ENCODE measurements at regions not wholly inside any gene's neighbourhood (a gene's known extent, or its start where the extent isn't known, plus 50 kb on each side); places are given as distances from the start of the nearest gene placed in this dataset.

- Histone ChIP-seq H3K9me3 (replicated peaks; ENCODE audit: control insufficient read depth, insufficient read depth, low read depth, low read length) (no peaks in the 10 kb centered on the region; the same call in 1 of the 2 replicates), H3K4me1 (replicated peaks in 1 of 2; ENCODE audit: control insufficient read depth in 2 of 2, insufficient read depth in 2 of 2, low read length in 2 of 2) (no peaks in the 10 kb centered on the region), H3K27ac (ENCODE audit: extremely low read depth, low read depth, low read length) (no peak overlapping the region), H3K36me3 (ENCODE audit: control insufficient read depth, insufficient read depth, low read length) (no peaks in the 10 kb centered on the region), H3K27me3 (ENCODE audit: control insufficient read depth in 2 of 2, insufficient read depth in 2 of 2, low read length in 2 of 2) (no peaks in the 10 kb centered on the region), H3K79me2 (ENCODE audit: control insufficient read depth, insufficient read depth, low read length) (no peaks in the 10 kb centered on the region), H3K9me1 (ENCODE audit: control insufficient read depth, insufficient read depth, low read length) (no peaks in the 10 kb centered on the region), H3K9ac (ENCODE audit: insufficient read depth in 1 of 2, low read depth in 2 of 2, low read length in 2 of 2) (no peak overlapping the region), H2AFZ (ENCODE audit: low read depth, low read length) (no peak overlapping the region), H4K20me1 (replicated peaks; ENCODE audit: control insufficient read depth, insufficient read depth, low read length) (no peaks in the 10 kb centered on the region), H3K4me2 (ENCODE audit: insufficient read depth, low read length) (no peak overlapping the region), H3K4me3 (no peak overlapping the region)
- in situ Hi-C loops (cut with MboI) (no loop called here), intact Hi-C loops (cut with micrococcal nuclease) (no loop called here)
- ChIA-PET CTCF (ENCODE audit: low intra/inter-chr PET ratio) (no interaction called here), POLR2A (no interaction called here)
- no peak for TF ChIP-seq ZNF778 (CRISPR knock-in tag; IDR thresholded peaks at IDR 0.05)
- BruUV-seq (replicated peaks): no TSS peak
- DNase-seq (ENCODE audit: extremely low read depth in 1 of 4, low spot score in 3 of 4) (no peak), FAIRE-seq (no peak), ATAC-seq (no peak)
- WGBS (ENCODE audit: insufficient coverage, low coverage, missing lambda C conversion rate): 0% methylated on average over 1 of the region's 1 CpG
Measured at GRCh38 chr21:27021801-27022200, 54.9 kb upstream of the ADAMTS5 start.

DNA sequence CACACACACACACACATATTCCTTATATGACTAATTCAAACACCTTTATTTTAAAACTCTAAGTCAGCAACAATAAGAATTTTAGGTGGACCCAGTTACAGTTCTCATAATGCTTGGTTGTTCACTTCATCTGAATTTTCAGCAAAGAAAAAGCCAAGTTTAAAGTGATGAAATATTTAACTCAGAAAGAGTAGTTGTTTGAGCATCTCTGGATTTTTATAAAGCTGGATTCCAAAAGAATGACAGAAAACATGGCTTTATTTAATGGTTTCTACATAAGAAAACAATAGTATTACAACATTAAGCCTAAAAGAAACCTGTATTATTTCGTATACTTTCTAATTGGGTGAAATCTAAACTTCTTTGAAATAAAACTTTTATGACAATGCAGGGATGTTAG, 54.2 kb upstream of the ADAMTS5 start:
- no peaks in the 10 kb centered on the region for H3K4me1 ChIP-seq (replicated peaks in 1 of 2; ENCODE audit: control insufficient read depth in 2 of 2, insufficient read depth in 2 of 2, low read length in 2 of 2)
- 0% methylated on average over 1 of the region's 1 CpG for WGBS (ENCODE audit: insufficient coverage, low coverage, missing lambda C conversion rate)
- H2AFZ ChIP-seq (ENCODE audit: low read depth, low read length): no peak overlapping the region
- no peaks in the 10 kb centered on the region for H3K9me1 ChIP-seq (ENCODE audit: control insufficient read depth, insufficient read depth, low read length)
- in situ Hi-C loops (cut with MboI): no loop called here
- no peak overlapping the region for H3K4me2 ChIP-seq (ENCODE audit: insufficient read depth, low read length)
- FAIRE-seq (no peak), DNase-seq (ENCODE audit: extremely low read depth in 1 of 4, low spot score in 3 of 4) (no peak), ATAC-seq (no peak)
- intact Hi-C loops (cut with micrococcal nuclease): no loop called here
- no peaks in the 10 kb centered on the region for H3K36me3 ChIP-seq (ENCODE audit: control insufficient read depth, insufficient read depth, low read length)
- POLR2A ChIA-PET: no interaction called here
- no peaks in the 10 kb centered on the region for H4K20me1 ChIP-seq (replicated peaks; ENCODE audit: control insufficient read depth, insufficient read depth, low read length)
- CTCF ChIA-PET (ENCODE audit: low intra/inter-chr PET ratio): no interaction called here
- no peaks in the 10 kb centered on the region; the same call in 1 of the 2 replicates for H3K9me3 ChIP-seq (replicated peaks; ENCODE audit: control insufficient read depth, insufficient read depth, low read depth, low read length)
- BruUV-seq (replicated peaks): no TSS peak
- H3K79me2 ChIP-seq (ENCODE audit: control insufficient read depth, insufficient read depth, low read length): no peaks in the 10 kb centered on the region
- TF ChIP-seq CCNT2 (IDR thresholded peaks at IDR 0.05; ENCODE audit: borderline replicate concordance, extremely low read depth, insufficient read length, low read depth, low read length): no peak
- H3K4me3 ChIP-seq: no peak overlapping the region
- no peaks in the 10 kb centered on the region for H3K27me3 ChIP-seq (ENCODE audit: control insufficient read depth in 2 of 2, insufficient read depth in 2 of 2, low read length in 2 of 2)
- no peak overlapping the region for H3K9ac ChIP-seq (ENCODE audit: insufficient read depth in 1 of 2, low read depth in 2 of 2, low read length in 2 of 2)
- H3K27ac ChIP-seq (ENCODE audit: extremely low read depth, low read depth, low read length): no peak overlapping the region
